Bronchial epithelial cell (primary cell): ENCODE measurements at regions not wholly inside any gene's neighbourhood (a gene's known extent, or its start where the extent isn't known, plus 50 kb on each side); places are given as distances from the start of the nearest gene placed in this dataset.

Source experiments
- DNase-seq: peaks from one replicate; pipeline ENCODE4 v3.0.0-alpha.2; 2010; ENCODE audit warnings: low read depth
- FAIRE-seq: peaks from 2 replicates; lab custom pipeline; 2011; peaks lifted over from hg19 to GRCh38; lab: Jason Lieb, UNC
- H3K27me3 ChIP-seq: 2 replicates; pipeline ENCODE4 v1.5.1; 2011; ENCODE audit warnings: low read length; ENCODE audit not compliant: control insufficient read depth, insufficient read depth
- H3K36me3 ChIP-seq: 2 replicates; pipeline ENCODE4 v1.5.1; 2011; ENCODE audit warnings: low read length; ENCODE audit not compliant: control insufficient read depth, insufficient read depth
- H3K4me3 ChIP-seq: 2 replicates; pipeline ENCODE4 v1.5.1; 2011; ENCODE audit warnings: mild to moderate bottlenecking, low read depth, low read length, control low read depth
- TF ChIP-seq, protein P1 (sequence below): IDR thresholded peaks from 2 replicates; pipeline ENCODE4 v1.5.1; 2011; ENCODE audit warnings: mild to moderate bottlenecking, moderate library complexity, low read length, control low read depth, inconsistent platforms; ENCODE audit not compliant: insufficient read depth, severe bottlenecking

DNA sequence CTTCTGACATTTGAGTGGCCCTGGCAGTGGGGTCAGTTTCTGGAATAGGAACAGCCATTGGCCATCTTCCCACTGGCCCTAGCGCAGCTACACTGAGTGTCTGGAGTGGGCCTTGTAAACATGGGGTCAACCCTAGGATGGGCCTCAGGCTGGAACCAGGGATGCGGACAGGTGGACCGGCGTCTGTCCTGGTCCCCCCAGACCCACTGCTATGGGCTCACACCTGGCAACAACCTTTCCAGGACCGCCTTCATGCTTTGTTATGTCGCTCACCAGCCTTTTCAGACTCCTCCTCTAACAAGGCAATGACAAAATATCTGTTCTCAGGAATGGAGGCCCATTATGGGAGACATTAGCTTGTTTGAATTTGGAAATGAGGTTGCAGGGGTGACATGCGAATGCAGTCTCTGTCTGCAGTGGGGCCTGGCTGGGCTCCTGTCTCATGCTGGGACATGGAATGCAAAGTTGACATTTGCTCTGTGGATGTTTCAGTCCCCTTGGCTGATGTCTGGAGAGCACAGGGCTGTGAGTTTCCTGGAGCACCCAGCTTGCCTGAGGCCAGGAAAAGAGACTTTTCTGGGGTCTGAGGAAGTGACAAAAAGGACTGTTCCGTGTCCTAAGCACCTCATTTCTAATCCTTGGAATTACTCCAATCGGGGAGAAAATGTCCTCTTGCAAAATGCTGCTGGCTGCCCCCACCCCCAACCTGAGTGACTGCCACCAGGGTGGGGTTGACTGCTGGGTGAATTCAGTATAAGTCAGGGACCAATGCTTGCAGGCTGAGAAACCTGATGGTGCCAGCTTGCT, 98.7 kb upstream of the PMEPA1 start:
- TF ChIP-seq, protein P1, sequence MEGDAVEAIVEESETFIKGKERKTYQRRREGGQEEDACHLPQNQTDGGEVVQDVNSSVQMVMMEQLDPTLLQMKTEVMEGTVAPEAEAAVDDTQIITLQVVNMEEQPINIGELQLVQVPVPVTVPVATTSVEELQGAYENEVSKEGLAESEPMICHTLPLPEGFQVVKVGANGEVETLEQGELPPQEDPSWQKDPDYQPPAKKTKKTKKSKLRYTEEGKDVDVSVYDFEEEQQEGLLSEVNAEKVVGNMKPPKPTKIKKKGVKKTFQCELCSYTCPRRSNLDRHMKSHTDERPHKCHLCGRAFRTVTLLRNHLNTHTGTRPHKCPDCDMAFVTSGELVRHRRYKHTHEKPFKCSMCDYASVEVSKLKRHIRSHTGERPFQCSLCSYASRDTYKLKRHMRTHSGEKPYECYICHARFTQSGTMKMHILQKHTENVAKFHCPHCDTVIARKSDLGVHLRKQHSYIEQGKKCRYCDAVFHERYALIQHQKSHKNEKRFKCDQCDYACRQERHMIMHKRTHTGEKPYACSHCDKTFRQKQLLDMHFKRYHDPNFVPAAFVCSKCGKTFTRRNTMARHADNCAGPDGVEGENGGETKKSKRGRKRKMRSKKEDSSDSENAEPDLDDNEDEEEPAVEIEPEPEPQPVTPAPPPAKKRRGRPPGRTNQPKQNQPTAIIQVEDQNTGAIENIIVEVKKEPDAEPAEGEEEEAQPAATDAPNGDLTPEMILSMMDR: no peak
- FAIRE-seq: no peak
- no peaks in the 10 kb centered on the region for H3K36me3 ChIP-seq
- H3K27me3 ChIP-seq: peaks cover 8% of the 10 kb centered on the region
- DNase-seq: no peak
- no peak overlapping the region for H3K4me3 ChIP-seq

DNA sequence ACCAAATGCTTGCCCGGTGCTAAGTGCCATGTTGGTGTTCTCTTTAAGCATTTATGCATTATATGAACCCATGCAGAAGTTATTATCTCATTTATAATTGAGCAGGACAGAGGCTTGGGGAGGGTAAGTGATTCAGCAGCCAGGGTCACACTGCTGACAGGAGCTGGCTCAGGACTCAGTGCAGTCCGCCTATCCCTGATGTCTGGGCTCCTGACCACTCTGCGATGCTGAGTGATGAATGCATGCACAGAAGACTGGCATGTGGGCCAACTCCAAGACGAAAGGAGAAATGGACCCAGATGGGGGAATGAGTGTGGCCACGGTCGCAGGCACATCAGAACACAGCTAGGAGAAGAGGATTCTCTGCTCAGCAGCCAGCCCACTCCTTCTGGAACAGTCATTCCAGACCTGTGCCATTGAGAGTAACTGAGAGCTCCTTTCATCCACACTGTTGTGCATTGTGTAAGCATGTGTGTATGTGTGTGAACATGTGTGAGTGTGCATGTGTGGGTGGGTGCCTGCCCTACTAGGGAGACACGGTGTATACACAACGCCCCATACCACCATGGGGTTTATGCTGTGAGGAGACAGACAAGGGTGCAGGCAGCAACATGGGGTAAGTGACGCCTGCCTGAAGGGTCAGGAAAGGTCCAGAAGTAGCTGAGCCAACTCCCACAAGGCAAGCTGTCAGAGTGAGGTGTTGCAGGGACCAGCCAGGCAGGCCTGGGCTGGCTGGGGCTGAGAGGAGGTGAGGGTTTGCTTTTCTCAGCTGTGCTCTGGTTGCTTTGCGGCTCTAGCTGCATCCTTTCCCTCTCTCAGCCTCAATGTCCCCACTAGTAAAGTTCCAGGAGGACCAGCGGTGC, 97.8 kb upstream of the PMEPA1 start:
- FAIRE-seq (peak; percentile 95), DNase-seq (peak; percentile 34)
- Histone ChIP-seq H3K36me3 (no peaks in the 10 kb centered on the region), H3K4me3 (no peak overlapping the region), H3K27me3 (peaks cover 9% of the 10 kb centered on the region)
- TF ChIP-seq, protein P1: no peak

DNA sequence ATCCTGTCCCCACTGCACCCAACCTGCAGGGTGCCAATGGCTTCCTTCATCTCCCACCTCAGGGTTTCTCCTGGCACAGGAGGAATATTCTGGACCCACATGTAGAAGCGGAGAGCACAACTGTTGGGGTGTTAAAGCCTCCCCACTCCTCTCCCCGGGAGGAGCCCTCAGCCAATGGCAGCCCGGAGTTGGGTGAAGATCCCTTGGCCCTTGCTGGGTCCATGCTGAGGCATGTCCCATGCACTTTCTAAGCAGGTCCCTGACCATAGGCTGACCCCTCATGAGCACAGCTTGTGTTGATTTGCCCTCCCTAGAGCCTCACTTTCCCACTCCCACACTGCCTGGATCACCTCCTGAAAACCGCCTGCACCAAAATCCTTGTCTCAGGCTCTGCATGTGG, 97.2 kb upstream of the PMEPA1 start:
- no peaks in the 10 kb centered on the region for H3K36me3 ChIP-seq
- TF ChIP-seq, protein P1: no peak
- FAIRE-seq (no peak), DNase-seq (no peak)
- H3K27me3 ChIP-seq: peaks cover 9% of the 10 kb centered on the region
- H3K4me3 ChIP-seq: no peak overlapping the region

DNA sequence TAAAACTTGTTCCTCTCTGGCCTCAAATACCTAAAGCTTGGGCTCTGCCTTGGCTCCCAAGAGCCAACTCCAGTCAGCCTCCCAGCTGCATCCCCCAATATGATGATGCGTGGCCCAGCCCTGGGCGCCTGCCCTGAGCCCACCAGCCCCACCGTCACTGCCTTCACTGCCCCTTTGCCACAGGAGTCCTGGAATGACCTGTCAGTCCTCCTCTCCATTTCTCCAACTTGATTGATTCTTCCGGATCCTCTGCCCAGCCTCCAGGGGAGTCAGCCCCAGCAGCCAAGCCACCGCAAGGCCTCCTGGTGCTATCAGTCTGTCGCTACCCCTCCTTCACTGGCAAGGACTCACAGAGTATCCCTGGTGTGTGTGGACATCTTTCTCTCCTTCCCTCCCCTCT, 96.7 kb upstream of the PMEPA1 start:
- H3K27me3 ChIP-seq: peaks cover 9% of the 10 kb centered on the region
- H3K36me3 ChIP-seq: no peaks in the 10 kb centered on the region
- no peak for DNase-seq
- no peak overlapping the region for H3K4me3 ChIP-seq
- TF ChIP-seq, protein P1: no peak
- no peak for FAIRE-seq

DNA sequence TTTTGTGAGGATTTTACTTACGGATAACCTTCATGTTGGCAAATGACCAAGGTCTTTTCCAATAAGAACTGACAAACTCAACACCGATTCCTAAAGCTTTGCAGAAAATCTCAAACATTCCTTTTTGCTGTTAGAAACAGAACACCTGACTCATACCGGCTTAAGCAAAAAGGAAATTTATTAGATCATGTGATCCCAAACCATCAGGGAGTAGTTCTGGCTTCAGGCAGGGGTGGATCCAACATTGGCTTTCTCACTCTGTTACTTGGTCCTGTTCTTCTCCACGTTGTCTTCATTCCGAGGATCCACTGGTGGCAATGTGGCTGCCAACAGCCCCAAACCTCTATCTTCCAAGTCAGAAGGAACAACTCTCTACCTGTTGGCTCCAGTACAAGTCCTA, 95.9 kb upstream of the PMEPA1 start:
- no peak for FAIRE-seq

More for the DNA sequence above, 95.9 kb upstream of the PMEPA1 start:
- Histone ChIP-seq H3K27me3 (peaks cover 9% of the 10 kb centered on the region), H3K4me3 (no peak overlapping the region), H3K36me3 (no peaks in the 10 kb centered on the region)
- peak; percentile 4 for DNase-seq
- TF ChIP-seq, protein P1: no peak
